Heart right ventricle (tissue), 16 donors: ENCODE measurements at regions not wholly inside any gene's neighbourhood (a gene's known extent, or its start where the extent isn't known, plus 50 kb on each side); places are given as distances from the start of the nearest gene placed in this dataset.

Experiments
- ATAC-seq, 8 donors: fragments of 200-7000 bp; cut with Tn5 transposase; one replicate each; pipeline ENCODE4 v1.9.1; 2020; ENCODE audit warnings: mild to moderate bottlenecking in 8 of 8, moderate library complexity in 8 of 8, moderate number of reproducible peaks in 1 of 8
- DNase-seq, 2 donors: peaks; one replicate each; pipeline ENCODE4 v3.0.0-alpha.2; 2020
- H3K27ac ChIP-seq, 10 donors: fragments of 200-600 bp; sonication (generic) in 2 of 10; one replicate each; pipeline versions ENCODE4 v1.5.0 to v1.8.0; 2020 to 2022; ENCODE audit warnings: mild to moderate bottlenecking in 3 of 10
- H3K27me3 ChIP-seq, 7 donors: fragments of 200-600 bp; one replicate each; pipeline ENCODE4 v1.8.0; 2021 to 2022; ENCODE audit warnings: mild to moderate bottlenecking in 2 of 7
- H3K36me3 ChIP-seq, 9 donors: fragments of 200-600 bp; sonication (generic) in 1 of 9; one replicate each; pipeline versions ENCODE4 v1.5.0 to v1.8.0; 2020 to 2022; ENCODE audit warnings: mild to moderate bottlenecking in 2 of 9
- H3K4me1 ChIP-seq, 9 donors: fragments of 200-600 bp; sonication (generic) in 1 of 9; one replicate each; pipeline versions ENCODE4 v1.5.0 to v1.8.0; 2020 to 2022; ENCODE audit warnings: mild to moderate bottlenecking in 4 of 9
- H3K4me3 ChIP-seq, 10 donors: fragments of 200-600 bp; sonication (generic) in 2 of 10; one replicate each; pipeline versions ENCODE4 v1.5.0 to v1.8.0; 2020 to 2022; ENCODE audit warnings: mild to moderate bottlenecking in 7 of 10, moderate library complexity in 2 of 10
- H3K9me3 ChIP-seq, 11 donors: fragments of 200-600 bp in 10 of 11; sonication (generic) in 2 of 11; one replicate each; pipeline versions ENCODE4 v1.5.0 to v1.8.0; 2013 to 2022; ENCODE audit warnings: mild to moderate bottlenecking in 2 of 11, control low read depth in 1 of 11, moderate library complexity in 1 of 11
- WGBS, 2 donors: extraction: QIAGEN DNeasy Blood & Tissue Kit; methylation state at CpG; one replicate each; pipeline ENCODE4 v1.1.7; 2013; ENCODE audit warnings: inconsistent platforms in 1 of 2; 5-methylcytosine and 5-hydroxymethylcytosine counted together
- intact Hi-C, 10 donors: fragments of 100-400 bp; cut with DNase I; formaldehyde crosslinking; loops; one replicate each; pipeline versions ENCODE4 v1.11.1 to v1.14.2; 2022
- TF ChIP-seq, protein P1 (sequence below), 9 donors: fragments of 200-600 bp; sonication (generic) in 2 of 9; IDR thresholded peaks; one replicate each; pipeline versions ENCODE4 v1.5.0 to v1.8.0; 2021 to 2022; ENCODE audit warnings: antibody characterized with exemption in 9 of 9, mild to moderate bottlenecking in 5 of 9, moderate library complexity in 1 of 9
- donor health status: Arrhythmogenic right ventricular cardiomyopathy.
- donor health status: ischemic (EF 13 %, LVEDD 7.1; RV severe dilation, severe dysfunction).
- donor health status: healthy with polysubstance abuse.
- donor health status: DM: no; HTN: yes; CAD: no.
- donor health status: DM: no; HTN: no; CAD: no.
- donor health status: ischemic (EF 25% LVEDD 6.9; RV normal size, moderate dysfunction).
- donor health status: ischemic (EF 25% LVEDD 5.7; RV mildly dilated, moderate dysfunction).
- donor health status: healthy.
- donor health status: DM: yes; HTN: yes; CAD: no.
- donor health status: Ischemic cardiomyopathy.
- donor health status: ischemic (EF 35%, LVEDD 5.7; RV mildly dilated, moderate dysfunction).
- donor health status: nonischemic (EF 11% LVEDD 7.7; RV severe dilation, severe dysfunction).
- donor health status: DM: yes; HTN: yes; CAD: no.
- donor health status: PGD.
- donor health status: ischemic (EF 29% LVEDD 5.4; RV normal size, mild dysfunction).
- donor health status: nonischemic (EF 23%, LVEDD 6.1; RV moderate dilation, normal function).

DNA sequence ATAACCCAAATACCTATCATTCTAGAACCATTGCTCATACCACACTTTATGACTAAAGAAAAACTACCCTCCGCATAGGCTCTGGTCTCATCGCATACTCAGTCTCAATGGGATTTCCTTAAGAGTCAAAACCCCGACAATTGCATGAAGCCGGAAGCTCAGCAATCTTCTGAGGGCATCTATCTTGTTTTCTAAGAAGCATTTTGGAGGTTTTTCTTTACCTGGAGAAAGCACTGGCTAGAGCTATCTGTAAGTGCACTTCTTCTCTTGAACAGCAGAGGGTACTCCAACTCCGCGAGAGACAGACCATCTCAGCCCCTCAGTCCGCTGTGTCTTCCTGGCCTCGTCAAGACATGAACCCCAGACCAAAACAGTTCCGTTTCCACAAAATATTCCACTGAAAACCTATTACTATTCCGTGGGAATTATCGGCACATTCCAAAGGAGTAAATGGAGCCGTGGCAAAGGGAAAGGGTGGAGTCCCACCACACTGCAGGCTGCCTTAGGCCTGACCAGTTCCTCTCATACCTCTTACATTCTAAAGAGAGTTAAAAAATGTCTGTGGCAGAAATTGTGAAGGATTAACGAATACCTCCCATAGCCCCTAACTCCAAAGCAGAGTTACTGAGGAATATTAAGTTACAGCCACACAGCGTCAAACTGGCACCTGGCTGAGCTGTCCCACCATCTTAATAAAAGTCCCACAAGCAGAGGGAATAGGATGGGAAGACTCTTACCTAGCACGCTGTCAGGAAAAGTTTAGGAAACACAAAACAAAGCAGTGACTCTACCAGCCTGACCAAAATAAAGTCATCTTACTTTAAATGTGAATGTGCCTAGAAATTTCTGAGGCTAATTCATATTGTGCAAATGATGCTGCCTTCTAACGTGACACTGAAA, 325.6 kb upstream of the VRK2 start:
- no peak overlapping the region for H3K27ac ChIP-seq
- intact Hi-C loops, result no loop called here
- no peaks in the 10 kb centered on the region for H3K27me3 ChIP-seq
- TF ChIP-seq, protein P1, sequence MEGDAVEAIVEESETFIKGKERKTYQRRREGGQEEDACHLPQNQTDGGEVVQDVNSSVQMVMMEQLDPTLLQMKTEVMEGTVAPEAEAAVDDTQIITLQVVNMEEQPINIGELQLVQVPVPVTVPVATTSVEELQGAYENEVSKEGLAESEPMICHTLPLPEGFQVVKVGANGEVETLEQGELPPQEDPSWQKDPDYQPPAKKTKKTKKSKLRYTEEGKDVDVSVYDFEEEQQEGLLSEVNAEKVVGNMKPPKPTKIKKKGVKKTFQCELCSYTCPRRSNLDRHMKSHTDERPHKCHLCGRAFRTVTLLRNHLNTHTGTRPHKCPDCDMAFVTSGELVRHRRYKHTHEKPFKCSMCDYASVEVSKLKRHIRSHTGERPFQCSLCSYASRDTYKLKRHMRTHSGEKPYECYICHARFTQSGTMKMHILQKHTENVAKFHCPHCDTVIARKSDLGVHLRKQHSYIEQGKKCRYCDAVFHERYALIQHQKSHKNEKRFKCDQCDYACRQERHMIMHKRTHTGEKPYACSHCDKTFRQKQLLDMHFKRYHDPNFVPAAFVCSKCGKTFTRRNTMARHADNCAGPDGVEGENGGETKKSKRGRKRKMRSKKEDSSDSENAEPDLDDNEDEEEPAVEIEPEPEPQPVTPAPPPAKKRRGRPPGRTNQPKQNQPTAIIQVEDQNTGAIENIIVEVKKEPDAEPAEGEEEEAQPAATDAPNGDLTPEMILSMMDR (IDR thresholded peaks at IDR 0.05), result peak; percentile 41 to 77 (median 68)
- no peaks in the 10 kb centered on the region for H3K9me3 ChIP-seq
- H3K36me3 ChIP-seq, result no peaks in the 10 kb centered on the region
- WGBS, 2 donors, result 24 to 25% methylated on average over 16 of the region's 16 CpGs
- H3K4me3 ChIP-seq, result peak overlapping the region in 2 of 10 donors; percentile 12 to 13
- no peaks in the 10 kb centered on the region for H3K4me1 ChIP-seq
- peak in 7 of 8 donors; percentile 50 to 82 (median 62) for ATAC-seq
- peak in 1 of 2 donors; percentile 5 for DNase-seq

DNA sequence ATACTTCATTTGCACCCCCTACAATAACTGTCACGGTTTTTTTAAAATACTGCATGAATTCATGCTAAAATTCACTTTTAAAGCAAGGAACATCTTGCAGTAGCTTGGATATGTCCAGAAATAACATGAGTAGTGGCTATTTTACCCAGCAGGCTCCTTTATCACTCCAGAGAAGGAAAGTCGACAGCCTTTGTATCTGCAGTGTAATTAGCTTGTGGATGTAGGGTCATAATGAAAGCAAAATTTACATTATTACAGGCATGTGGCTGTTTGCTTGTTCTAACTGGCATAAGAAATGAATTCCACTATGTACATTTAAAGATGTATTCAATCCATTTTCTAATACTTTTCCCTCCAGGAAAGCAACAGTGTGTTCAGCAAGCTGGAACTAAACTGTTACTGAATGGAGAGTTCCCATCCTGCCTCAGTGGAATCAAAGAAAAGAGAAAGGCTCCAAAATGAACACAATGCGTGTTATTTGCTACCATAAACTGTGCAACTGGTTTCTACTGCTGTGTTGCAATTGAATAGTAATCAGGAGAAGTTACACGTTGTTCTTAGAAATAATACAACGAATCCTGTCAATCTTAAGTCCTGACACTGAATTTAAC, 321.2 kb upstream of the VRK2 start:
- H3K27ac ChIP-seq, result no peak overlapping the region
- WGBS, 2 donors, result 75 to 79% methylated on average over 5 of the region's 5 CpGs
- intact Hi-C loops, result no loop called here
- H3K9me3 ChIP-seq, result peaks cover 0 to 3% (median 0%) of the 10 kb centered on the region in 11 donors
- TF ChIP-seq, protein P1 (IDR thresholded peaks at IDR 0.05), result no peak
- no peaks in the 10 kb centered on the region for H3K36me3 ChIP-seq
- H3K27me3 ChIP-seq, result no peaks in the 10 kb centered on the region
- no peak overlapping the region for H3K4me3 ChIP-seq
- DNase-seq (no peak), ATAC-seq (no peak)
- H3K4me1 ChIP-seq, result no peaks in the 10 kb centered on the region

DNA sequence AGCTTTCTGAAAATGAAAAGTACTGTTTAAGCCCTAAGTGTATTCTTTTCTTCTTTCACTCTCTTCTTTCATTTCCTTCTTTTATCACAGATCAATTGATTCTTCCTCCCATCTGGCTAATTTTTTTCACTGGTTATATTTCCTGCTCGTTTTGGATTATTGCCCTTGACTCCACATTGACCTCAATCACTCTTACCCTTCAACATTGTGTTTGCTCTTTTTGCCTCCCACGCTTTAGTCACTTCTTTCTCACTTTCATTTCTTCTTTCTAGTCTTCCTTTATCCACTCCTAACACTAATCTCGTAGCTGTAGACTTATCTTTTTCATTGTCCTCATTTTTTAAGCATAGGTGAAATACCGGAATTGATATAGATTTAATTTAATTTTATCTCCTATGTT, 320.3 kb upstream of the VRK2 start:
- no peaks in the 10 kb centered on the region for H3K4me1 ChIP-seq
- 66 to 68% methylated on average over 4 of the region's 4 CpGs for WGBS, 2 donors
- no peak overlapping the region for H3K27ac ChIP-seq
- H3K4me3 ChIP-seq, result no peak overlapping the region
- ATAC-seq (no peak), DNase-seq (no peak)
- intact Hi-C loops, result no loop called here
- no peaks in the 10 kb centered on the region for H3K36me3 ChIP-seq
- peaks cover 0 to 5% (median 0%) of the 10 kb centered on the region in 11 donors for H3K9me3 ChIP-seq
- no peaks in the 10 kb centered on the region for H3K27me3 ChIP-seq
- TF ChIP-seq, protein P1 (IDR thresholded peaks at IDR 0.05), result no peak

DNA sequence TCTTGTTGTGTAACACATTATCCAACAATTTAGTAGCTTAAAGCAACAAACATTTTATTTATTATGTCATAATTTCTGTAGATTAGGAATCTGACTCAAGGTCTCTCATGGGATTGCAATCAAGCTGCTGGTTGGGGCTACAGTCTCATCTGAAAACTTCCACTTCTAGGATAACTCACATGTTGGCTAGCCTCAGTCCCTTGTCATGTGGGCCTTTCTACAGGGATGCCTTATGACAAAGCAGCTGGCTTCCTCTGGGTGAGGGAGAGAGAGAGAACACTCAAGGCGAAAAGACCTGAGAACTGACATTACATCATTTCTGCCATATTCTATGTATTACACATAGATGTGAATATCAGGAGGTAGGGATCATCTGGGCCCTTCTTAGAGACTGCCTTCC, 317.9 kb upstream of the VRK2 start:
- Histone ChIP-seq H3K4me1 (no peaks in the 10 kb centered on the region), H3K36me3 (no peaks in the 10 kb centered on the region), H3K4me3 (no peak overlapping the region), H3K27ac (no peak overlapping the region), H3K27me3 (no peaks in the 10 kb centered on the region), H3K9me3 (peaks cover 0 to 5% (median 0%) of the 10 kb centered on the region in 11 donors)
- intact Hi-C loops, result no loop called here
- TF ChIP-seq, protein P1 (IDR thresholded peaks at IDR 0.05), result no peak
- DNase-seq, result no peak
- WGBS, 2 donors, result 85 to 91% methylated on average over 1 of the region's 1 CpG
- no peak for ATAC-seq
